ENCODE measurements at regions not wholly inside any gene's neighbourhood (a gene's known extent, or its start where the extent isn't known, plus 50 kb on each side); places are given as distances from the start of the nearest gene placed in this dataset.

- TF ChIP-seq, protein P1, sequence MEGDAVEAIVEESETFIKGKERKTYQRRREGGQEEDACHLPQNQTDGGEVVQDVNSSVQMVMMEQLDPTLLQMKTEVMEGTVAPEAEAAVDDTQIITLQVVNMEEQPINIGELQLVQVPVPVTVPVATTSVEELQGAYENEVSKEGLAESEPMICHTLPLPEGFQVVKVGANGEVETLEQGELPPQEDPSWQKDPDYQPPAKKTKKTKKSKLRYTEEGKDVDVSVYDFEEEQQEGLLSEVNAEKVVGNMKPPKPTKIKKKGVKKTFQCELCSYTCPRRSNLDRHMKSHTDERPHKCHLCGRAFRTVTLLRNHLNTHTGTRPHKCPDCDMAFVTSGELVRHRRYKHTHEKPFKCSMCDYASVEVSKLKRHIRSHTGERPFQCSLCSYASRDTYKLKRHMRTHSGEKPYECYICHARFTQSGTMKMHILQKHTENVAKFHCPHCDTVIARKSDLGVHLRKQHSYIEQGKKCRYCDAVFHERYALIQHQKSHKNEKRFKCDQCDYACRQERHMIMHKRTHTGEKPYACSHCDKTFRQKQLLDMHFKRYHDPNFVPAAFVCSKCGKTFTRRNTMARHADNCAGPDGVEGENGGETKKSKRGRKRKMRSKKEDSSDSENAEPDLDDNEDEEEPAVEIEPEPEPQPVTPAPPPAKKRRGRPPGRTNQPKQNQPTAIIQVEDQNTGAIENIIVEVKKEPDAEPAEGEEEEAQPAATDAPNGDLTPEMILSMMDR (IDR thresholded peaks at IDR 0.05), result no peak
- TF ChIP-seq POLR2A (IDR thresholded peaks at IDR 0.05), result no peak
Observed at GRCh38 chr18:40752316-40752715, 1202.7 kb upstream of the PIK3C3 start.

Data from Peyer's patch (tissue), 4 donors.